ENCODE measurements at regions not wholly inside any gene's neighbourhood (a gene's known extent, or its start where the extent isn't known, plus 50 kb on each side); places are given as distances from the start of the nearest gene placed in this dataset.
"Not testable (repeated sequence)": the region's sequence is repeated elsewhere in the genome, so short reads cannot be mapped to it uniquely, and the experiment has no call there.

GRCh38 chr15:62218841-62219240, 53.8 kb upstream of the C2CD4B start:
- DNase-seq = no peak

DNA sequence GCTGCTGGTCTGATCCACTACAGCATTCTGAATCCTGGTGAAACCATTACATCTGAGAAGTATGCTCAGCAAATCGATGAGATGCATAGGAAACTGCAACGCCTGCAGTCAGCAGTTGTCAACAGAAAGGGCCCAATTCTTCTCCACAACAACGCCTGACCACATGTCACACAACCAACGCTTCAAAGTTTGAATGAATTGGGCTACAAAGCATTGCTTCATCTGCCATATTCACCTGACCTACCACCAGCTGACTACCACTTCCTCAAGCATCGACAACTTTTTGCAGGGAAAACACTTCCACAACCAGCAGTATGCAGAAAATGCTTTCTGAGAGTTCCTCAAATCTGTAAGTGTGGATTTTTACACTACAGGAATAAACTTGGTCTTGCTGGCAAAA, 54.7 kb upstream of the C2CD4B start:
- DNase-seq = no peak

GRCh38 chr15:62223020-62223419, 57.9 kb upstream of the C2CD4B start:
- DNase-seq = no peak

- no peak for DNase-seq
Observed at GRCh38 chr15:62228604-62229003, 63.5 kb upstream of the C2CD4B start.

DNA sequence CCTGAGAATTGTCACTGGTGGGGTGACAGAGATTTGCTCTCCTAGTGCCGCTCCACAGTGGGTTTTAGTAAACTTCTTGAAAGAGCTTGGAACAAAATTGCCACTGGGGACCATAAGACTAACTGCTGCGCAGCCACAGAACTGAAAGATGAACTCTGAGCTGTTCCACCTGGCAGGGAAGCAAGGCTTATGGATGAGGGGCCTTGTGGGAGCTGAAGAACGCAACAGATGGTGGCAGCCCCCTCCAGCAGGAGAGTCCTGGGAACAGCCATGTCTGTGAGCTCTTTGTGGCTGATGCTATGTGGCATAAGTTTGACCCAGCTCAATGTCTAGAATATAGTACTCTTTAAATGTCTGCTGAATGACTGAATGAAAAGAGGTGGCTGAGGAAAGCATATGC, 66.8 kb upstream of the C2CD4B start:
- DNase-seq = no peak

- no peak for DNase-seq
Observed at GRCh38 chr15:62240121-62241096, 75.3 kb upstream of the C2CD4B start.

DNA sequence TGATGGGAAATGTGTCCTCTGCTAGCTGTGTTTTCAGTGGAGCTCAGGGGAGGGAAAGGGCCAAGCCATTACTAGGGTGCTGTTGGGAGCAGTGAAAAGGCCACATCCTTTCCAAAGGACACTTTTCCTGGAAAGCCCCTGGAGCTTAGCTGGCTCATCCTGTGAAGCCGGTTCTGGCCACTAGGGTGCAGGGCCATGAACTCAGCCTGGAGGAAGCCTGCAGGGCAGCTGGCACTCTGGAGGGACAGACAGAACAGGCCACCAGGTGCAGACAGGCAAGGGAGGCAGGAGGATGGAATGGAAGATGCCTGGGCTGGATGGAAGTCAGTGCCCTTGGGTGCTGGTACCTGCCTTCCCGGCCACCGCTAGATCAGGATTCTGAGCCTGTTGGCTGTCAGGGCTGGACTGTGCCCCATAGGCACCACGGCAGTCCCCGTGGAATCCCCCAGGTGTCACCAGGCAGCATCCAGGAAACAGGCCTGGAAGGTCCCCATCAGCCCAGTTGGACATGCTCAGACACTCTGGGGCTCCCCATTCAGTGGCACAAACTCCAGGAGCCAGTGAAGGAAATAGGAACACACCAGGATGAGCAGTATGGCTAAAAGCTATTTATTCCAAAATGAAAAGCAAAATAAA, 76.2 kb upstream of the C2CD4B start:
- no peak for DNase-seq

DNA sequence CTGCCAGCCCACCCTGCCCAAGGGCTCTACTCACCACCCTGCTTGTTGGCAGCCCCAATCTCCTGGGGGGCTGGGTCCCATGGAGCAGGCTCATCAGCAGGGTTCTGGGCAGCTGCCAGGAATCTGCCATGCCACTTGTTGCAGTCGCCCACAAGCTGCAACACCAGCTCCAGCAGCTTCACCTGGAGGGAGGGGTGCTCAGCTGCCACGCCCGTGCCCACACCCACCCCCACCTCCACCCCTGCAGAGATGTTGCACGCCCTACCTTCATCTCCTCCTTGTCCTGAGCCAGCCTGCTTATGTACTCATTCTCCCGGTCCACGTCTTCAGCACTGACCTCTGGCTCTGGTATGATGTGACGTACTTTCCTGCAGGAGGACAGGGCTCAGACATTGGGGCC, 77.9 kb upstream of the C2CD4B start:
- no peak for DNase-seq

DNA sequence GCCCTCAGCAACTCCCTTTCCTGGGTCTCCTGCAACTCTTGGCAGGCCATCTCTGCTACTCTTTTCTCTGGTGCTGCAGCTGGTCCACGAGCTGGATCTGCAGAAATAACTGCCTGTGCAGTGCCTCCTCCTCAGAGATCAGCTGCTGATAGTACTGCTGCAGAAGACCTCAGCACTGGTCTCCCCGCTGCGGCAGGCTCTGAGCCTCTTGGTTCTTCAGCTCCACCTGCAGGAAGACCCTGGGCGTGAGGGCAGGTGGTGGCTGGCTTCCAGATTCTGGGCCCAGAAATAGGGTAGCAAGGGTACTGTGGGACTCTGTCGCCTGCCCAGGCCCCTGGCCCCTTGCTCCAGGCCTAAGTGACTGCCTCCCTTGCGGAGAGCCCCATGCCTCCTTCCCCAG, 79.7 kb upstream of the C2CD4B start:
- DNase-seq = no peak

DNA sequence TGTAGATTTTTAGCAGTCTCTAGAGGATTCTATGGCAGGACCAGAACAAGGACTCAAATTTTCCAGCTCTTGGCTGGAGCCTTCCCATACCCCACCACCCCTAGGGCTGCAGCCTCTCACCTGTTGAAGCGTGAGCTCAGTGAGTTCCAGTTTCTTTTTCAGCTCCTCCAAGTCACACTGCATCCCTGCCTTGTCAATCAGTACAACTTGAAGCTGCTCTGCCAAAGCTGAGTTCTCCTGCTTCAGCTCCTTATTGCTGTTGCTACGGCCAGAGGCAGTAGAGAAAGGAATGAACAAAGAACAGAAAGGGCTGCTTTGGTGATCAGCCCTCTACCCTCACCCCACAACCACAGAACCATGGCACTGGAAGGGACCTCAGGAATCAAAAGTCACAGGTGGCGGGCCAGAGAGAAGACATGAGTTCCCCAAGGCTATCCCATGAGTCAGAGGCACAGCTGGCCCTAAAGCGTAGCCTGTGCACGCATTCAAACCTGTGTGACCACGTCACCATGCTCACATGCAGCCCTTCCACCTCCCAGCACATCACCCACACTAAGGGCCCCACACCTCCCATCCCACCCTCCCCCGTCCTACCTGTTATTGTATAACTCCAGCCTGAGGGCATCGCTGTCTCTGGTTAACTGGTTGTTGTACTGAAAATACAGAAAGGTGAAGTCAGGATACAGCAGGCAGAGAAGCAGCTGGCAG, 83.3 kb upstream of the C2CD4B start:
- no peak for DNase-seq

- no peak for DNase-seq
Observed at GRCh38 chr15:62249501-62249900, 84.4 kb upstream of the C2CD4B start.

DNA sequence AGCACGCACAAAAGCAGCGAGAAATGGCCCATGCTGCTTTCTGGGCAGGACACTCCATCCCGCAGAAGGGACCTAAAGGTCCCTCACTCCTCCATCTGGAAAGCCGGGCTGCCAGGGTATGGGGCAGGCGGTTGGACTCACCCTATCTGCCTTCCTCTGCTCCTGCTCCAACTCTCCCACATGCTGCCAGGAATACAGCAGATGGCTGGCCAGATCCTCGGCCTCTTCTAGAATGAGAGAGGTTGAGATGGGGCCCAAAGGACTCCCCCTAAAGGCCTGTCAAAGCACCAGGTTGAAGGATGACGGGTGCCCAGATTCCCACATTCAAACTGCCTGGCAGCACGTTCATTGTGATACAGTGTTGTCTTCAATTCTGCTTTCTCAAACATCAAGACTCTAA, 85.1 kb upstream of the C2CD4B start:
- DNase-seq = no peak

DNA sequence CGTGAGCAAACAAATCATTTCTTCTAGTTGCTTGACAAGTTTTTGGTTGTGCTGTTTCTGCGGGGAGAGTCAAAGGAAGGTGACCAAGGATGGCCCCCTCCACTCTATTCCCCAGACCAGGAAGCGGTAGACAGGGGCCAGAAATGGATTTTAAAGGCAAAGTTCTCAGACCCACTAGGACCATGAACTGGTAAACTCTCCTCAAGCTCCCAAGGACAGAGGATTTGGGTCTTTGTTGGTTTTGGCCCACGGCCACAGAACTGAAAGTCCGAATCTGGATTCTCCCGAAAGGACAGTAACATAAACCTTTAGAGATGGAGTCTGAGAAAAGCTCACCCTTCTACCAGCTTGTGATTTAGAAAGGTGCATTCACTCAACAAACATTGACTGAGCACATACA, 85.9 kb upstream of the C2CD4B start:
- DNase-seq = no peak

- DNase-seq = no peak
Observed at GRCh38 chr15:62253294-62253693, 88.2 kb upstream of the C2CD4B start.

DNA sequence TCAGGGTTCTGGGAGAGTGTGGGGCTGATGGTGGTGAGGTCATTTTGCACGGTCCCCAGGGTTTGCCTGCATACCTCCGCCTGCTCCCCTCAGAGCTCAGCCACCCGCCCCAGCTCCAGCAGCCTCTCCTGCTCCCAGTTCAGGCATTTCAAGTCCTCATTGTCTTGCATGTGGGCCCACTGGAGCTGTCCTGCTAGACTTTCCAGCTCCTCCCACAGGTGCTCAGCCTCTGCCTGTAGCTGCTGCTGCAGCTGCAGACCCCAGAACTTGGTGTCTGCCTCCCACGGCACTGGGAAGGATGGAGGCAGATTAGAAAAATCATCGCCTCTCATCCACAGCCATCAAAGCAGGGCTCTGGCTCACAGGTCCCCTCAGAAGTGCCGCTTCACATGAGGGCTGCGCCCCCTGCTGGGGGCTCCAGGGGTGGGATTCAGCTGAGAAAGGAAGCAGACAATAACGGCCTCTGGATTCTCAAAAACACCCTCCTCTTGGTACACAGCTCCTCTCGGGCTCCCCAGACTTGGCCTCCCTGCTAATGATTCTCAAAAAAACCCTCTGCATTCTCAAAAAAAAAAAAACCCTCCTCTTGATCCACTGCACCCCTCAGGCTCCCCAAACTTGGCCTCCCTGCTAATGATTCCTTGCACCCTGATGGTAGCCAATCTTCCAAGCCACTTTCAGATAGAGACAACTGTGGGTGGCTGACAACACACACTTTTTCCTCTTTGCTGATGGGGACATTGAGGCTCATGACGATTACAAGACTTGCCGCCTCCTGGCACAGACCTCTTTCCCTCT, 89.3 kb upstream of the C2CD4B start:
- DNase-seq = no peak

DNA sequence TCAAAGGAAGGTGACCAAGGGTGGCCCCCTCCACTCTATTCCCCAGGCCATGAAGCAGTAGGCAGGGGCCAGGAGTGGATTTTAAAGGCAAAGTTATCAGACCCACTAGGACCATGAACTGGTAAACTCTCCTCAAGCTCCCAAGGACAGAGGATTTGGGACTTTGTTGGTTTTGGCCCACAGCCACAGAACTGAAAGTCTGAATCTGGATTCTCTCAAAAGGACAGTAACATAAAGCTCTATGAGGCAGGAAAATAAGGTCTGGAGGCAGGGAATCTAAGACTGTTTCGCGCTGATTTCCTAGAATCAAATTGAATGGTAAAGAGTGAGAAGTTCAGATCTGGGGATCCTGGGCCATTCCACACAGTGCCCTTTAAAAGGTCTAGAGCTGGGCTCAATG, 91.3 kb upstream of the C2CD4B start:
- not testable (repeated sequence) for DNase-seq

GRCh38 chr15:62257996-62258521, 93.0 kb upstream of the C2CD4B start:
- DNase-seq = no peak

DNA sequence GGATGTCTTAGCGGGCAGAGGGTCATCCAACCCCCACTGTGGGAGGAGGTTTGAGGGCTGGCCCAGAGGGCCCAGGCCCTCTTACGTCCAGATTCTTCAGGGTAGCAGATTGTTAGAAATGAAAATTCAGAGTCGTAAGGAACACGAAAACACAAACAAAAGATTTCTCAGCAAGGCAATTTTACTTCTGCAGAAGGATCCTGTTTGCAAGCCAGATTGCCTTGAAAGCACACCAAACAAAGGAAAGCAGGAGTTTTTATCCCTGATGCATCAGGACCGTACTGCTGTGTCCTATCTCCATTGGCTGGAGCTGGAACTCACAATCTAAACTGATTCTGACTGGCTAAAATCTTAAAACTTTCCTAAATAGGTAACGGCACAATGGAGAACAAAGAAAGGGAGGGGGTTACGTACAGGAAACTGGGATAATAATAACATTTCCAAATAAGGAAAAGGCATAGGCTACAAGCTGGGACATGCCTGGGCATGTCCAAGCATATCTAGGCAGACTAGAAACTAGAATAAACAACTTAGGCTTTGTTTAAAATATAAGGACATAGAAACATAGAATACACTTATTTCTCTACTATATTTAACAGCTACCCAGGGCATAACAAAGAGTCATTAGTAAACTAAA, 97.3 kb upstream of the C2CD4B start:
- DNase-seq = no peak

DNA sequence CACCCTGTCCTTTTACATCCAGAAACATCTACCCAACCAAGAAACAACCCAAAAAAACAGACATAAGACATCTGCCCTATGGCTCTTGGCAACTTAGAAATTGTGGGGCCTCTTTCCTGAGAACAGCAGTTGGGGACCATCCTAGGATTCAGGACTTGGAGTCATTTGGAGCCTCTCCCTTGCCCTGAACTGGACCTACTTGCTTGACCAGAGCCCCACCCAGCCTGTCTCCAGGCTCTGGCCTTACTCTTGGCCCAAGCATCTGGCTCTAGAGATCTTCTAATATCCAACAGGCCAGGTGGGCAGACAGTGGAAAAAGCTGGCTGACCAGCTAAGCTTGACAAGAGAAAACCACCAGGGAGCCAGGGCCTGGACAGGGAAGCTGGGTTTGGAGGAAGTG, 99.1 kb upstream of the C2CD4B start:
- DNase-seq = no peak

DNA sequence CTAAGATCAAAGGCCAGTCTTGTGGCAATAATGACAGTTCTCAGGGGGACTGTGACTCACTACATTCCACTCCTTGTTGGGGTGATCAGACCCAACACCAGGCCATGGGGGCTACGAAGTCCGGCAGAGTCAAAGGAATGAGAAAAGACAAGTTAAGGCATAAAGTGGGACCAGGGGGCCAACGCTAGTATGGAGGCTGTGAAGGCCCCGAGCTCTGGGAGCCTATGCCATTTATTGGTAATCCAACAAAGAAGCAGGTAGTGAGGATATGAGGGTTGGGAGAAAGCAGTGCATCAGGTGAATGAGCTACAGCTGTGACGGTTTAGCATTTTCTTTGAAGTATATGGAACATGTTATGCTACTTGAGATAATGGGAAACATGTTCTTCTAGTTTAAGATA, 104.4 kb upstream of the C2CD4B start:
- no peak for DNase-seq

DNA sequence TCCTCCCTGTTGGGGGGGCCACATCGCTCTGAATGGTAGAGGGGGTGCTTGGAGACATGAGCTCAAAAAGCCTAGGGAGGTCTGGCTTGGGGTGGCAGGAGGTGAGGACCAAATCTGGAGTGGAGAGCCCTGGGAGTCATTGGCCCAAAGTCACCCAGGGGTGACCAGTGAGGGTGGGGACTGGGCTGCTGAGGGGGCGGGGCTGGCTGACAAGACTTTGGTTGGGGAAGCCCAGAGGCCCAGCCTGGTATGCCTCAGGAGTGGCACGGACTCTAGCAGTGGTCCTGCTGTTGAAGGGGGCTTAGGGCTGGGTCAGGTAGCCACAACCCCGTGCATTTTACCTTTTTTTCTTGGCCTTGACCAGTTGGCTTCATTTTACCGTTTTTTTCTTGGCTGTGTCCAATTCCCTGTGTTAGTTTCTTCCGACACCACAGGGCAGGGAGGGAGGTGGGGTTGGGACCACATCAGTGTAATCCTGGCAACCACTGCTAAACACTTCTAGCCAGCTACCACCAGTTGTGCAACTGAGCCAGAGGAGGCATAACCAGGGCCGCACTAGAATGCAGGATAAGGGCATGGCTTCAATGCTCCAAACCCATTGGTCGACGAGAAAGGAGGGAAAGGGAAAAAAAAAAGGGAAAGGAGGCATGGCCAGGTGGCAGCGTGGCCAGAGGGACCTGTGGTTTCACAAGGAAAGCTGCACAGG, 105.3 kb upstream of the C2CD4B start:
- DNase-seq = no peak

Data from cerebellar nuclear complex (tissue), 1 donor.